Ovary (tissue), 7 donors: ENCODE measurements at regions not wholly inside any gene's neighbourhood (a gene's known extent, or its start where the extent isn't known, plus 50 kb on each side); places are given as distances from the start of the nearest gene placed in this dataset.

Experiments used
- DNase-seq, 5 donors: peaks; one replicate each; pipeline ENCODE4 v3.0.0-alpha.2; 2019 to 2020
- H3K27ac ChIP-seq, 2 donors: fragments of 200-600 bp; one replicate each; pipeline versions ENCODE4 v1.5.1 to v1.8.0; 2019 to 2022
- H3K27me3 ChIP-seq: fragments of 200-600 bp; one replicate; pipeline ENCODE4 v1.8.0; 2022
- H3K36me3 ChIP-seq: fragments of 200-600 bp; sonication (generic); one replicate; pipeline ENCODE4 v1.5.1; 2019
- H3K4me1 ChIP-seq: one replicate; pipeline ENCODE4 v1.8.1; 2013; ENCODE audit warnings: mild to moderate bottlenecking, moderate library complexity; ENCODE audit not compliant: insufficient read depth
- H3K4me3 ChIP-seq: fragments of 200-600 bp; sonication (generic); one replicate; pipeline ENCODE4 v1.5.1; 2017
- H3K9me3 ChIP-seq, 2 donors: fragments of 200-600 bp in 1 of 2; sonication (generic) in 1 of 2; one replicate each; pipeline versions ENCODE4 v1.5.1 to v1.8.1; 2013 to 2019; ENCODE audit warnings: mild to moderate bottlenecking in 1 of 2, moderate library complexity in 1 of 2
- CTCF ChIP-seq, 3 donors: fragments of 450-650 bp in 2 of 3; fragments of 200-600 bp in 1 of 3; IDR thresholded peaks; one replicate each; pipeline versions ENCODE4 v1.5.1 to v1.8.0; 2016 to 2022; ENCODE audit warnings: antibody characterized with exemption in 3 of 3, mild to moderate bottlenecking in 1 of 3
- EP300 ChIP-seq: sonication (generic); formaldehyde crosslinking; IDR thresholded peaks from one replicate; pipeline ENCODE4 v1.6.1; 2017; ENCODE audit warnings: antibody characterized with exemption
- POLR2A ChIP-seq: fragments of 450-650 bp; IDR thresholded peaks from one replicate; pipeline ENCODE4 v1.6.1; 2017; ENCODE audit warnings: antibody characterized with exemption, mild to moderate bottlenecking, moderate library complexity
- WGBS, 3 donors: extraction: QIAGEN DNeasy Blood & Tissue Kit in 1 of 3; methylation state at CpG; one replicate each; pipeline versions ENCODE4 v1.1.5 to v1.1.7; 2013 to 2017; 5-methylcytosine and 5-hydroxymethylcytosine counted together
- intact Hi-C, 4 donors: fragments of 100-400 bp; cut with DNase I; formaldehyde crosslinking; loops; one replicate each; pipeline versions ENCODE4 v1.11.0 to v1.15.1; 2022 to 2023
- donor health status: DM: no; HTN: no; CAD: no; lungs with moderate emphysema.
- donor health status: DM: no; HTN: no; CAD: no.
- donor health status: Bipolar disorder and iron deficiency.
- donor health status: DM: no; HTN: no; CAD: no.
- donor health status: DM: yes; HTN: yes; CAD: no.

- intact Hi-C loops: loop anchor here in 1 of 4 donors (2.0 kb wide), 1 partner anchor 63 kb away; no protein-coding TSS in a partner anchor
- Histone ChIP-seq H3K36me3 (no peaks in the 10 kb centered on the region), H3K4me1 (no peaks in the 10 kb centered on the region), H3K27me3 (no peaks in the 10 kb centered on the region), H3K4me3 (no peak overlapping the region), H3K9me3 (no peaks in the 10 kb centered on the region), H3K27ac (no peak overlapping the region)
- DNase-seq: no peak
- TF ChIP-seq EP300 (no peak), CTCF (IDR thresholded peaks at IDR 0.05) (no peak)
Measured at GRCh38 chr13:47481536-47481935, 519.5 kb downstream of the SUCLA2 start.

GRCh38 chr13:47480951-47481350 lies 520.1 kb downstream of the SUCLA2 start:
- H3K9me3 ChIP-seq: no peaks in the 10 kb centered on the region
- H3K27me3 ChIP-seq: no peaks in the 10 kb centered on the region
- intact Hi-C loops: loop anchor here in 1 of 4 donors (2.0 kb wide), 1 partner anchor 64 kb away; no protein-coding TSS in a partner anchor
- no peak overlapping the region for H3K4me3 ChIP-seq
- H3K36me3 ChIP-seq: no peaks in the 10 kb centered on the region
- no peaks in the 10 kb centered on the region for H3K4me1 ChIP-seq
- H3K27ac ChIP-seq: no peak overlapping the region
- no peak for DNase-seq
- TF ChIP-seq POLR2A (no peak), EP300 (no peak), CTCF (IDR thresholded peaks at IDR 0.05) (no peak)
- WGBS, 3 donors: 63 to 78% (median 68%) methylated on average over 3 of the region's 3 CpGs

- H3K36me3 ChIP-seq: no peaks in the 10 kb centered on the region
- no peak for DNase-seq
- no peak overlapping the region for H3K4me3 ChIP-seq
- intact Hi-C loops: loop anchor here in 1 of 4 donors (2.0 kb wide), 1 partner anchor 65 kb away; no protein-coding TSS in a partner anchor
- 47 to 65% (median 47%) methylated on average over 4 of the region's 4 CpGs for WGBS, 3 donors
- no peaks in the 10 kb centered on the region for H3K27me3 ChIP-seq
- H3K27ac ChIP-seq: no peak overlapping the region
- no peaks in the 10 kb centered on the region for H3K4me1 ChIP-seq
- TF ChIP-seq EP300 (no peak), POLR2A (no peak), CTCF (IDR thresholded peaks at IDR 0.05) (no peak)
- no peaks in the 10 kb centered on the region for H3K9me3 ChIP-seq
Measured at GRCh38 chr13:47480121-47480520, 521.0 kb downstream of the SUCLA2 start.

- Histone ChIP-seq H3K4me3 (no peak overlapping the region), H3K27me3 (no peaks in the 10 kb centered on the region), H3K4me1 (no peaks in the 10 kb centered on the region), H3K27ac (no peak overlapping the region), H3K9me3 (no peaks in the 10 kb centered on the region), H3K36me3 (no peaks in the 10 kb centered on the region)
- TF ChIP-seq POLR2A: no peak
- TF ChIP-seq EP300: no peak
- no peak for TF ChIP-seq CTCF (IDR thresholded peaks at IDR 0.05)
- intact Hi-C loops: no loop called here
- DNase-seq: no peak
Measured at GRCh38 chr13:47478985-47479384, 522.1 kb downstream of the SUCLA2 start.
